Epithelial cell of proximal tubule (primary cell): ENCODE measurements at regions not wholly inside any gene's neighbourhood (a gene's known extent, or its start where the extent isn't known, plus 50 kb on each side); places are given as distances from the start of the nearest gene placed in this dataset.

Experiments
- DNase-seq: peaks from one replicate; pipeline ENCODE4 v3.0.0-alpha.2; 2011; ENCODE audit warnings: low read depth
- H3K4me3 ChIP-seq: 2 replicates; pipeline ENCODE4 v1.5.1; 2011; ENCODE audit warnings: low read depth, mild to moderate bottlenecking, low read length
- CTCF ChIP-seq: conservative IDR thresholded peaks from 2 replicates; pipeline ENCODE4 v1.5.1; 2012; ENCODE audit warnings: low read depth, mild to moderate bottlenecking, low read length

DNA sequence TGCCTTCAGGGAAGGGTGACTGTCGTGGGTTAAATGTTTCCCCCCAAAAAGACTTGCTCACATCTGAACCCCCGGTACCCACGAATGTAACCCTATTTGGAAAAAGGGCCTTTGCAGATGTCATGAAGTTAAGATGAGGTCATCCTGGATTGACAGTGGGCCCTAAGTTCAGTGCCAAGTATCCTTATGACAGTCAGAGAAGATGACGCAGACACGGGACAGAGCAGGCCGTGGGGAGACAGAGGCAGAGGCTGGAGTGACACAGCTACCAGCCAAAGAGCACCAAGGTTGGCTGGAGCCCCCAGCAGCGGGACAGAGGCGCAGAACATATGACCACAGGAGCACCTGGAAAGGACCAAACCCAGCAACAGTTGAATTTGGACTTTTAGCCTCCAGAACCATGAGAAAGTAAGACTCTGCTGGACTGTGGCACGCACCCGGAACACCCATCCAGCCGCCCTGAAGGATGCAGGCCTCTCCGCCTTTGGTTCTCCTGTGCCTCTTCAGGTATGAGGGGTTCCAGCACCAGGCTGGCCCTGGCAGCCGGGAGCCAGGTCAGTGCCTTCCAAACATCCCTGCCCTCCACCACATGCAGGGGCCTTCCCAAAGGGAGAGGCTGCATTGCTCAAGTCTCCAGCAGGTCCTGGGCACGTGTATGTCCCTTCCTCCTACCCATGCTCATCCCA is 104.0 kb downstream of the FOXL1 start:
- DNase-seq: no peak
- H3K4me3 ChIP-seq: no peak overlapping the region
- TF ChIP-seq CTCF: no peak

DNA sequence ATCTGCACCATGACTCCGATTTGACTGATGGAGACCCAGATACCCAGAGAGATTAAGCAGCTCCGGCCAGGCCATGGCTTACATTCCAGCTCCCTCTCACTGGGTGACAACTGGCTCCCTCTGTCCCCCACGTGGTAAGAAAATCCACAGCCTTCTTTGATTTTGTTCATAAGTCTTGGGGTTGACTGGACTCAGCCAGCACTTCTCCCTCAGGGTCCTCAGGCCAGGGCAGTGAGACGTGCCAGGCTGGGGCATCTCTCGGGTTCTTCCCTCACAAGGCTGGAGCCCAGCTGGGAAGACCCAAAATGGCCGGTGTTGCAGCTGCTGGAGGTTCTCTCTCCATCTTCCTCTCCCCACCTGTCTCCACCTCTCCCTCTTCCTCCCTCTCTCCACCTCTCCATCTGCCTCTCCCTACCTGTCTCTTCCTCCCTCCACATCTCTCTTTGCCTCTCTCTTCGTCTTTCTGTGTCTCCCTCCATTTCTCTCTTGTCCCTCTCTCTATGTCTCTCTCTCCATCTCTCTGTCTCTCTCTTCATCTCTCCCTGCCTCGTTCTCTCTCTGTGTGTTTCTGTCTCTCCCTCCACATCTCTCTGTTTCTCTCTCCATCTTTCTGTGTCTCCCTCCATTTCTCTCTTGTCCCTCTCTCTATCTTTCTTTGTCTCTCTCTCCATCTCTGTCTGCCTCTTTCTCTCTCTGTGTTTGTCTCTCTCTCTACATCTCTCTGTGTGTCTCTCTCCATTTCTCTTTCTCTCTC is 105.3 kb downstream of the FOXL1 start:
- DNase-seq: no peak
- TF ChIP-seq CTCF: no peak
- no peak overlapping the region for H3K4me3 ChIP-seq

DNA sequence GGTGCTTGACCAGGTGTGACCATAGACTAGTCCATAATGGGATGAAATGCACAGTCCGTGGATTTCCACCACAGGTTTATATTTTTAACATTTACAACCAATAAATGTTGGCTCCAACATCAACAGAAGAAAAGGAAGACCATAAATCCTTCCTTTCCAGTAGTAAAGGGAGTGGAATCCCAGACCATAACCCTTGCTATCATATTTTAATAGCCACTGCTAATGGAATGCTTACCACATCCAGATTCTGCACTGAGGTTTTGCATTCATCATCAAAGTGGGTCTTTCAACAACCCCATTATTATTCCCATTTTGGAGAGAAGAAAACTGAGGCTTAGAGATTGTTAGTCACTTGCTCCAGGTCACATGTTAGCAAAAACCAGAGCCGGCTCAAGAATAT is 106.7 kb downstream of the FOXL1 start:
- no peak for DNase-seq
- no peak overlapping the region for H3K4me3 ChIP-seq
- no peak for TF ChIP-seq CTCF

DNA sequence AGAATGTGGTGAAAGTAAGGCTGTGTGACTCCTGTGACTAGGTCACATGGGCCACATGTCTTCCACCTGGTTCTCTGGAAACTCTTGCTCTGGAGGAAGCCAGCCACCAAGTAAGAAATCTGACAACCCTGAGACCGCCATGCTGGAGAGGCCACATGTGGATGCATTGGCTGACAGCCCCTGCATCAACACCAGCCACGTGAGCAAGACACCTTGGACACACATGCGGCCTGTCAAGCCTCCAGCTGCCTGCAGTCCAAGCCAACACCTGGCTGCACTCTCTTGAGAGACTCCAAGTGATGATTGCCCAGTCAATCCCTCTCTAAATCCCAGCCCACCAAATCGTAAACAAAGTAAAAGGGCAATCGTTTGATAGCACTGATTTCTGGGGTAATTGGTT is 112.6 kb downstream of the FOXL1 start:
- DNase-seq: no peak
- no peak for TF ChIP-seq CTCF

GRCh38 chr16:86692426-86692825 is 114.1 kb downstream of the FOXL1 start:
- TF ChIP-seq CTCF: no peak
- H3K4me3 ChIP-seq: no peak overlapping the region
- no peak for DNase-seq

More for the DNA sequence above, 112.6 kb downstream of the FOXL1 start:
- H3K4me3 ChIP-seq: no peak overlapping the region

DNA sequence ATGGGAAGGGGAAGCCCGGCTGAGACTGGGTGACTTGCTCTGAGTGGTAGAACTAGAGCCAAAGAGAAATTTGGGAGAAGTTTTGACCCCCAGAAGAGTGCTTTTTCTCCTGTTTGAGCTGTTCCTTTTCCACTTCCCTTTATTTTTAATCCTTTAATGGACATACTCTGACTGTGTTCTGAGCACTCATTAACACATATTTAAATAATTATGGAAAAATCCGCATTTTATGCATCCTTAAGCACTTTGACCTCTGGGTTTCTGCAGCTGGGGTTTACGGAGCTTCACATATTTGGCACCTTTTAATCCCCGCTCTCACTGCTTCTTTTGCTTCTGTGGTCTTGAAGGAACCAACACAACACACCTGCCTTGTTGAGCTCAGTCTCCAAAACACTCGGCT is 114.7 kb downstream of the FOXL1 start:
- no peak overlapping the region for H3K4me3 ChIP-seq
- no peak for TF ChIP-seq CTCF
- DNase-seq: no peak

GRCh38 chr16:86697715-86698114 is 119.4 kb downstream of the FOXL1 start:
- no peak for TF ChIP-seq CTCF
- DNase-seq: no peak
- H3K4me3 ChIP-seq: no peak overlapping the region
